Lung (tissue), 11 donors: ENCODE measurements at regions not wholly inside any gene's neighbourhood (a gene's known extent, or its start where the extent isn't known, plus 50 kb on each side); places are given as distances from the start of the nearest gene placed in this dataset.

ENCODE experiments used
- ATAC-seq: fragments of 200-7000 bp; cut with Tn5 transposase; one replicate; pipeline ENCODE4 v1.9.1; 2020; ENCODE audit warnings: moderate number of reproducible peaks; ENCODE audit not compliant: insufficient read depth, low FRiP score
- DNase-seq, 3 donors: peaks; one replicate each; pipeline ENCODE4 v3.0.0-alpha.2; 2013 to 2017
- H3K27ac ChIP-seq, 2 donors: one replicate each; pipeline ENCODE4 v1.5.1; 2013; ENCODE audit warnings: mild to moderate bottlenecking in 2 of 2, moderate library complexity in 2 of 2, control low read depth in 1 of 2, inconsistent platforms in 1 of 2, low read depth in 1 of 2, low read length in 1 of 2
- H3K27me3 ChIP-seq, 3 donors: one replicate each; pipeline ENCODE4 v1.5.1; 2013; ENCODE audit warnings: low read length in 2 of 3; ENCODE audit not compliant: control insufficient read depth in 3 of 3, insufficient read depth in 3 of 3
- H3K36me3 ChIP-seq, 4 donors: one replicate each; pipeline ENCODE4 v1.5.1; 2013; ENCODE audit warnings: low read length in 4 of 4, mild to moderate bottlenecking in 1 of 4, moderate library complexity in 1 of 4; ENCODE audit not compliant: control insufficient read depth in 4 of 4, insufficient read depth in 4 of 4
- H3K4me1 ChIP-seq, 5 donors: one replicate each; pipeline ENCODE4 v1.5.1; 2013; ENCODE audit warnings: low read length in 5 of 5, mild to moderate bottlenecking in 2 of 5, moderate library complexity in 1 of 5; ENCODE audit not compliant: control insufficient read depth in 5 of 5, insufficient read depth in 5 of 5
- H3K4me3 ChIP-seq: one replicate; pipeline ENCODE4 v1.5.1; 2013; ENCODE audit warnings: mild to moderate bottlenecking, control low read depth, moderate library complexity
- H3K9ac ChIP-seq, 2 donors: one replicate each; pipeline ENCODE4 v1.5.1; 2013; ENCODE audit warnings: low read length in 2 of 2, control low read depth in 1 of 2; ENCODE audit not compliant: insufficient read depth in 1 of 2
- H3K9me3 ChIP-seq, 4 donors: one replicate each; pipeline ENCODE4 v1.5.1; 2013; ENCODE audit warnings: low read length in 3 of 4, mild to moderate bottlenecking in 1 of 4, moderate library complexity in 1 of 4; ENCODE audit not compliant: control insufficient read depth in 4 of 4, insufficient read depth in 3 of 4
- WGBS, 2 donors: extraction: QIAGEN DNeasy Blood & Tissue Kit; methylation state at CpG; one replicate each; pipeline ENCODE4 v1.1.7; 2013; 5-methylcytosine and 5-hydroxymethylcytosine counted together
- TF ChIP-seq, protein P1 (sequence below): IDR thresholded peaks from 2 replicates; pipeline ENCODE4 v1.5.1; 2012; ENCODE audit warnings: mild to moderate bottlenecking; ENCODE audit errors: control extremely low read depth, extremely low read depth
- donor health status: control.
- donor health status: control.
- donor health status: Bipolar disorder and iron deficiency.
- donor health status: healthy.
- donor health status: DM: yes; HTN: yes; CAD: no.

DNA sequence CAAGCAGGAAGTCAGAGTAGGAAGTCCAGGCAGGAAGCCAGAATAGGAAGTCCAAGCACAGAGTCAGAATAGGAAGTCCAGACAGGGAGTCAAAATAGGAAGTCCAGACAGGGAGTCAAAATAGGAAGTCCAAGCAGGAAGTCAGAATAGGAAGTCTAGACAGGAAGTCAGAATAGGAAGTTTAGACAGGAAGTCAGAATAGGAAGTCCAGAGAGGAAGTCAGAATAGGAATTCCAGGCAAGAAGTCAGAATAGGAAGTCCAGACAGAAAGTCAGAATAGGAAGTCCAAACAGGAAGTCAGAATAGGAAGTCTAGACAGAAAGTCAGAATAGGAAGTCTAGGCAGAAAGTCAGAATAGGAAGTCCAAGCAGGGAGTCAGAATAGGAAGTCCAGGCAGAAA is 105.3 kb upstream of the C16orf82 start:
- TF ChIP-seq, protein P1, sequence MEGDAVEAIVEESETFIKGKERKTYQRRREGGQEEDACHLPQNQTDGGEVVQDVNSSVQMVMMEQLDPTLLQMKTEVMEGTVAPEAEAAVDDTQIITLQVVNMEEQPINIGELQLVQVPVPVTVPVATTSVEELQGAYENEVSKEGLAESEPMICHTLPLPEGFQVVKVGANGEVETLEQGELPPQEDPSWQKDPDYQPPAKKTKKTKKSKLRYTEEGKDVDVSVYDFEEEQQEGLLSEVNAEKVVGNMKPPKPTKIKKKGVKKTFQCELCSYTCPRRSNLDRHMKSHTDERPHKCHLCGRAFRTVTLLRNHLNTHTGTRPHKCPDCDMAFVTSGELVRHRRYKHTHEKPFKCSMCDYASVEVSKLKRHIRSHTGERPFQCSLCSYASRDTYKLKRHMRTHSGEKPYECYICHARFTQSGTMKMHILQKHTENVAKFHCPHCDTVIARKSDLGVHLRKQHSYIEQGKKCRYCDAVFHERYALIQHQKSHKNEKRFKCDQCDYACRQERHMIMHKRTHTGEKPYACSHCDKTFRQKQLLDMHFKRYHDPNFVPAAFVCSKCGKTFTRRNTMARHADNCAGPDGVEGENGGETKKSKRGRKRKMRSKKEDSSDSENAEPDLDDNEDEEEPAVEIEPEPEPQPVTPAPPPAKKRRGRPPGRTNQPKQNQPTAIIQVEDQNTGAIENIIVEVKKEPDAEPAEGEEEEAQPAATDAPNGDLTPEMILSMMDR, result no peak

DNA sequence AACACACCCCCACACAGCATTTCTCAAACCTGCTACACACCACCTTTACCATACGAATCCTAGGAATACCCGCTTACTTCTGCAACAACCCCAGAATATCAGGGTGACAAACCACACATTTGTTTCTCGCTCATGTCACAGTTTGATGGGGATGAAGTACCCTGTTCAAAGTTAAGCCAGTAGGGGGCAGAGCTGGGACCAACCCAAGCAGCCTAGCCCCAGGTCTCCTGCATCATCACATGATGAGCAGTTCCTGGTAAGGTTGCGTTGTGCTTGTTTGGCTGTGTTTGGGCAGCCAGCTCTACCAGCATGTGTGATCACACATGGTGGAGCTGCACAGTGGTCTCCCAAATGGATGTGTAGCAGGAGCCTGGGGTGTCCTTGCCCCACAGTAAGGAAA is 103.6 kb upstream of the C16orf82 start:
- Histone ChIP-seq H3K9me3 (peaks cover 0 to 2% (median 0%) of the 10 kb centered on the region in 4 donors), H3K36me3 (no peaks in the 10 kb centered on the region), H3K4me3 (no peak overlapping the region), H3K4me1 (no peaks in the 10 kb centered on the region), H3K27me3 (no peaks in the 10 kb centered on the region), H3K9ac (no peak overlapping the region), H3K27ac (no peak overlapping the region)
- WGBS, 2 donors, result 51 to 67% methylated on average over 4 of the region's 4 CpGs
- no peak for DNase-seq
- TF ChIP-seq, protein P1, result no peak
- no peak for ATAC-seq

More for the DNA sequence above, 105.3 kb upstream of the C16orf82 start:
- Histone ChIP-seq H3K36me3 (no peaks in the 10 kb centered on the region), H3K9me3 (peaks cover 0 to 2% (median 0%) of the 10 kb centered on the region in 4 donors), H3K4me1 (no peaks in the 10 kb centered on the region), H3K4me3 (no peak overlapping the region), H3K9ac (no peak overlapping the region), H3K27me3 (no peaks in the 10 kb centered on the region), H3K27ac (no peak overlapping the region)
- DNase-seq (no peak), ATAC-seq (no peak)

DNA sequence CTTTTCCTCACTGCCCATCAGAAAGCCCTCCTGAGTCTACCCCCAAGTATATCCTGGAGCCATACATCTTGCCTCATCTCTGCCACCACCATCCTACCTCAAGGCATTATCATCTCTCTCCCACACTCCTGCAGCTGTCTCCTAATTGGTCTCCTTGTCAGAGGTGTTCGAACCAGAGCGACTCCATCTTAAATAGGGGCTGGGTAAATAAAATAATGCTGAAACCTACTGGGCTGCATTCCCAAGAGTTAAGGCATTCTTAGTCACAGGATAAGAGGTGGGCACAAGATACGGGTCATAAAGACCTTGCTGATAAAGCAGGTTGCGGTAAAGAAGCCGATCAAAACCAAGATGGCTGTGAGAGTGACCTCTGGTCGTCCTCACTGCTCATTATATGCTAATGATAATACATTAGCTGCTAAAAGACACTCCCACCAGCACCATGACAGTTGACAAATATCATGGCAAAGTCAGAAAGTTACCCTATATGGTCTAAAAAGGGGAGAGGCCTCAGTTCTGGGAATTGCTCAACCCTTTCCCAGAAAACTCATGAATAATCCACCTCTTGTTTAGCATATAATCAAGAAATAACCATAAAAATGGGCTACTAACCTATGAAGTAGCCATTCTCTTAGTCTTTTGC is 97.0 kb upstream of the C16orf82 start:
- Histone ChIP-seq H3K27me3 (peaks cover 0 to 3% (median 0%) of the 10 kb centered on the region in 3 donors), H3K9ac (no peak overlapping the region), H3K4me1 (no peaks in the 10 kb centered on the region), H3K36me3 (no peaks in the 10 kb centered on the region), H3K4me3 (no peak overlapping the region), H3K9me3 (peaks cover 0 to 1% (median 0%) of the 10 kb centered on the region in 4 donors), H3K27ac (no peak overlapping the region)
- 84 to 88% methylated on average over 6 of the region's 6 CpGs for WGBS, 2 donors
- TF ChIP-seq, protein P1, result no peak
- ATAC-seq, result no peak
- no peak for DNase-seq

DNA sequence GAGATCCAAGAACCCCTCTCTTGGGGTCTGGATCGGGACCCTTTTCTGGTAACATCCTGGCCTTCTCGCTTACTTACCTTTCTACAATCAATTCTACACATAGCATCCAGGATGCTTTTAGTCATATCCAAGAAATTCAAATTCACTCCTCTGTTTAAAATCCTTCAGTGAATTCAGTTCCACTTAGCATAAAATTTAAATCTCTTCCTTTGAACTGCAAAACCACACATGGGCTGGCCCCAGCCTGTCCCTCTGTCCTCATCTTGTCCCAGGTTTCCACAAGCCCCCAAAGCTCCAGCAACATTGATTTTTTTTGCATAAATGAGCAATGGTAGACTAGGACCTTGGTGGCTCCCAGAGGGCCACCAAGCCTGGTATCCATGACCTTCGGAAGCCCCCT is 96.4 kb upstream of the C16orf82 start:
- peaks cover 0 to 3% (median 0%) of the 10 kb centered on the region in 3 donors for H3K27me3 ChIP-seq
- no peak overlapping the region for H3K9ac ChIP-seq
- TF ChIP-seq, protein P1, result no peak
- no peak overlapping the region for H3K27ac ChIP-seq
- WGBS, 2 donors, result 85 to 92% methylated on average over 3 of the region's 3 CpGs
- ATAC-seq (no peak), DNase-seq (no peak)
- peaks cover 0 to 1% (median 0%) of the 10 kb centered on the region in 4 donors for H3K9me3 ChIP-seq
- no peaks in the 10 kb centered on the region for H3K36me3 ChIP-seq
- no peaks in the 10 kb centered on the region for H3K4me1 ChIP-seq
- no peak overlapping the region for H3K4me3 ChIP-seq
